ENCODE measurements at regions not wholly inside any gene's neighbourhood (a gene's known extent, or its start where the extent isn't known, plus 50 kb on each side); places are given as distances from the start of the nearest gene placed in this dataset.

- no peak overlapping the region for H3K4me3 Mint-ChIP-seq
- Histone ChIP-seq H2BK20ac (ENCODE audit: low read depth, low read length, poor library complexity, severe bottlenecking) (no peak overlapping the region), H2AFZ (ENCODE audit: low read length) (no peak overlapping the region), H3K4ac (ENCODE audit: low read depth, low read length) (no peak overlapping the region), H3K18ac (ENCODE audit: insufficient read length, low read depth, low read length) (no peak overlapping the region), H4K20me1 (ENCODE audit: control insufficient read depth, insufficient read depth, insufficient read length) (no peaks in the 10 kb centered on the region), H2BK12ac (ENCODE audit: insufficient read length, low read depth, low read length) (no peak overlapping the region), H3K79me2 (ENCODE audit: insufficient read depth, low read length) (no peaks in the 10 kb centered on the region), H2BK5ac (ENCODE audit: insufficient read length, low read length) (no peak overlapping the region), H4K91ac (ENCODE audit: insufficient read length, low read depth, low read length) (no peak overlapping the region), H3K56ac (ENCODE audit: insufficient read length, low read depth, low read length) (no peak overlapping the region), H3K27ac (ENCODE audit: insufficient read length, low read depth, low read length) (no peak overlapping the region), H3K4me1 (ENCODE audit: insufficient read depth, low read length) (no peaks in the 10 kb centered on the region), H3K14ac (ENCODE audit: insufficient read depth, low read length) (no peak overlapping the region), H3K4me2 (ENCODE audit: insufficient read depth, insufficient read length, low read length) (no peak overlapping the region), H3K23ac (ENCODE audit: insufficient read length, low read depth, low read length) (no peak overlapping the region), H3K27me3 (ENCODE audit: insufficient read depth, low read length) (no peaks in the 10 kb centered on the region), H3K9me3 (ENCODE audit: control insufficient read depth, low read depth, low read length) (no peaks in the 10 kb centered on the region), H4K8ac (replicated peaks; ENCODE audit: insufficient read length, low read depth, low read length) (no peak overlapping the region), H4K5ac (ENCODE audit: insufficient read length, low read depth, low read length) (no peak overlapping the region), H2BK120ac (ENCODE audit: low read depth, low read length, poor library complexity, severe bottlenecking) (no peak overlapping the region), H3T11ph (ENCODE audit: low read length) (no peak overlapping the region), H2AK5ac (ENCODE audit: insufficient read length, low read length) (no peak overlapping the region), H3K79me1 (ENCODE audit: insufficient read depth, low read depth, low read length, poor library complexity, severe bottlenecking) (no peaks in the 10 kb centered on the region), H3K9ac (ENCODE audit: extremely low read depth, insufficient read length, low read length) (no peak overlapping the region), H2BK15ac (ENCODE audit: low read depth, low read length) (no peak overlapping the region), H3K23me2 (ENCODE audit: insufficient read length, low read depth, low read length, poor library complexity, severe bottlenecking) (no peaks in the 10 kb centered on the region)
- no peak for DNase-seq
- no peaks in the 10 kb centered on the region for H3K4me1 Mint-ChIP-seq
- TF ChIP-seq CTCF (conservative IDR thresholded peaks at IDR 0.05), result no peak
- no peaks in the 10 kb centered on the region for H3K9me3 Mint-ChIP-seq
- peak overlapping the region in 1 of 3 experiments; percentile 19; a peak in 1 of 7 replicates for H3K27ac Mint-ChIP-seq
- H3K27me3 Mint-ChIP-seq (ENCODE audit: low read depth), result peaks cover 16% of the 10 kb centered on the region
- no peaks in the 10 kb centered on the region for H3K36me3 Mint-ChIP-seq (ENCODE audit: insufficient read depth in 1 of 3, low read depth in 3 of 3)
Measured at GRCh38 chr13:108534728-108535127, 94.7 kb upstream of the MYO16 start.
